ENCODE measurements at regions not wholly inside any gene's neighbourhood (a gene's known extent, or its start where the extent isn't known, plus 50 kb on each side); places are given as distances from the start of the nearest gene placed in this dataset.

- TF ChIP-seq, protein P1, sequence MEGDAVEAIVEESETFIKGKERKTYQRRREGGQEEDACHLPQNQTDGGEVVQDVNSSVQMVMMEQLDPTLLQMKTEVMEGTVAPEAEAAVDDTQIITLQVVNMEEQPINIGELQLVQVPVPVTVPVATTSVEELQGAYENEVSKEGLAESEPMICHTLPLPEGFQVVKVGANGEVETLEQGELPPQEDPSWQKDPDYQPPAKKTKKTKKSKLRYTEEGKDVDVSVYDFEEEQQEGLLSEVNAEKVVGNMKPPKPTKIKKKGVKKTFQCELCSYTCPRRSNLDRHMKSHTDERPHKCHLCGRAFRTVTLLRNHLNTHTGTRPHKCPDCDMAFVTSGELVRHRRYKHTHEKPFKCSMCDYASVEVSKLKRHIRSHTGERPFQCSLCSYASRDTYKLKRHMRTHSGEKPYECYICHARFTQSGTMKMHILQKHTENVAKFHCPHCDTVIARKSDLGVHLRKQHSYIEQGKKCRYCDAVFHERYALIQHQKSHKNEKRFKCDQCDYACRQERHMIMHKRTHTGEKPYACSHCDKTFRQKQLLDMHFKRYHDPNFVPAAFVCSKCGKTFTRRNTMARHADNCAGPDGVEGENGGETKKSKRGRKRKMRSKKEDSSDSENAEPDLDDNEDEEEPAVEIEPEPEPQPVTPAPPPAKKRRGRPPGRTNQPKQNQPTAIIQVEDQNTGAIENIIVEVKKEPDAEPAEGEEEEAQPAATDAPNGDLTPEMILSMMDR (IDR thresholded peaks at IDR 0.05; ENCODE audit: insufficient read depth, low read length, poor library complexity, severe bottlenecking): no peak
Observed at GRCh38 chr2:12006850-12007249, 260.4 kb downstream of the LPIN1 start.

DNA sequence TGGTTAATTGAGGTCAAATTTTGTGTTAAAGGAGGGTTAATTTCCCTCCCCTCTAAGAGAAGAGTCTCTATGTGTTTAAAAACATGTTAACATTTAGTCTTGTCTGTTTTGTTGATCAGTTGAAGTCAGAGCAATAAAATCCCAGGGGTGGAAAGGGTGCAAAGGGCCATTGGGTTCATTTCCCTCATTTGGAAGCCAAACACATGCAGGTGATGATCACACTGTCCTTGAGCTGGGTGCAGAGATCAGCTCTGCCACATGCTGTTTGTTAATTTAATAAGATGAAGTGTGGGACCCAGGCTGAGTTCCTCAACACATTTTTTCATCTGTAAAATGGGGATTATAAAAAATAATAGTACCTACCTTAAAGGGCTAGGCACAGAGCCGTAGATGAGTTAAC lies 260.9 kb downstream of the LPIN1 start:
- TF ChIP-seq, protein P1 (IDR thresholded peaks at IDR 0.05; ENCODE audit: insufficient read depth, low read length, poor library complexity, severe bottlenecking): no peak
- no peak for DNase-seq (ENCODE audit: low read depth)
- H3K4me3 ChIP-seq (ENCODE audit: low read depth, low read length): no peak overlapping the region
- no peaks in the 10 kb centered on the region for H3K27me3 ChIP-seq (ENCODE audit: control insufficient read depth, insufficient read depth, low read length)
- H3K36me3 ChIP-seq (ENCODE audit: control insufficient read depth, insufficient read depth, low read length): no peaks in the 10 kb centered on the region

More at GRCh38 chr2:12006850-12007249, 260.4 kb downstream of the LPIN1 start:
- DNase-seq (ENCODE audit: low read depth): no peak
- Histone ChIP-seq H3K4me3 (ENCODE audit: low read depth, low read length) (no peak overlapping the region), H3K27me3 (ENCODE audit: control insufficient read depth, insufficient read depth, low read length) (no peaks in the 10 kb centered on the region), H3K36me3 (ENCODE audit: control insufficient read depth, insufficient read depth, low read length) (no peaks in the 10 kb centered on the region)

- Histone ChIP-seq H3K36me3 (ENCODE audit: control insufficient read depth, insufficient read depth, low read length) (no peaks in the 10 kb centered on the region), H3K27me3 (ENCODE audit: control insufficient read depth, insufficient read depth, low read length) (no peaks in the 10 kb centered on the region), H3K4me3 (ENCODE audit: low read depth, low read length) (no peak overlapping the region)
- no peak for DNase-seq (ENCODE audit: low read depth)
- TF ChIP-seq, protein P1 (IDR thresholded peaks at IDR 0.05; ENCODE audit: insufficient read depth, low read length, poor library complexity, severe bottlenecking): no peak
Observed at GRCh38 chr2:12008425-12009061, 262.1 kb downstream of the LPIN1 start.

DNA sequence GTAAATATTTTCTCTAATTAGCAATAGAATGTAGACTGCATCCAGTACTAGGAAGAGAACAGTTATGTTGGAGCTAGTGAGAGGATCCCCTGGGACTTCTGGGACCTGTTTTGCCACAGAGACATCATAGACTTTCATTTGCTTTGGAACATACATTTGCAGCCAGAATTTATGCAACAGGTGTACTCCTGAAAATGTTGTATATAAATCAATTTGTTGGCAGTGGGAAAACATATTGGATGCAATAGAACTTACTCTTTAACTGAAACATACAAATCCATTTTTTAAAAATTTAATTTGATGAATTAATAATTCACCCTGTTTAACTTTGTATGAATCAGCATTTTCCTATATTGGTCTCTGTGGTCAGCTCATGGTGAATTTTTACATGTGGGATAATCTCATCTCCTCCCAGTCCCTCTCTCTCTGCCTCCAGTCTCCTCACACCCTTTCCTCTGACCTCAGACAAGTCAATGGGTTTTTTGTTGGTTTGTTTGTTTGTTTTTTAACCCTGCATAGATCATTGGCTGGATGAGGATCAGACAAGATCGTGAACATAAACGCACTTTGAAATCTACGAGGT lies 263.0 kb downstream of the LPIN1 start:
- no peak for DNase-seq (ENCODE audit: low read depth)
- TF ChIP-seq, protein P1 (IDR thresholded peaks at IDR 0.05; ENCODE audit: insufficient read depth, low read length, poor library complexity, severe bottlenecking): no peak
- Histone ChIP-seq H3K27me3 (ENCODE audit: control insufficient read depth, insufficient read depth, low read length) (no peaks in the 10 kb centered on the region), H3K36me3 (ENCODE audit: control insufficient read depth, insufficient read depth, low read length) (no peaks in the 10 kb centered on the region), H3K4me3 (ENCODE audit: low read depth, low read length) (no peak overlapping the region)

- H3K36me3 ChIP-seq (ENCODE audit: control insufficient read depth, insufficient read depth, low read length): no peaks in the 10 kb centered on the region
- no peak overlapping the region for H3K4me3 ChIP-seq (ENCODE audit: low read depth, low read length)
- no peaks in the 10 kb centered on the region for H3K27me3 ChIP-seq (ENCODE audit: control insufficient read depth, insufficient read depth, low read length)
- TF ChIP-seq, protein P1 (IDR thresholded peaks at IDR 0.05; ENCODE audit: insufficient read depth, low read length, poor library complexity, severe bottlenecking): no peak
- no peak for DNase-seq (ENCODE audit: low read depth)
Observed at GRCh38 chr2:12010059-12010458, 263.6 kb downstream of the LPIN1 start.

- TF ChIP-seq, protein P1 (IDR thresholded peaks at IDR 0.05; ENCODE audit: insufficient read depth, low read length, poor library complexity, severe bottlenecking): no peak
- H3K27me3 ChIP-seq (ENCODE audit: control insufficient read depth, insufficient read depth, low read length): no peaks in the 10 kb centered on the region
- no peaks in the 10 kb centered on the region for H3K36me3 ChIP-seq (ENCODE audit: control insufficient read depth, insufficient read depth, low read length)
- no peak overlapping the region for H3K4me3 ChIP-seq (ENCODE audit: low read depth, low read length)
- no peak for DNase-seq (ENCODE audit: low read depth)
Observed at GRCh38 chr2:12010779-12011178, 264.3 kb downstream of the LPIN1 start.
